ENCODE measurements at regions not wholly inside any gene's neighbourhood (a gene's known extent, or its start where the extent isn't known, plus 50 kb on each side); places are given as distances from the start of the nearest gene placed in this dataset.

- intact Hi-C loops (cut with micrococcal nuclease): no loop called here
- Mint-ChIP-seq H3K27ac (no peak overlapping the region), H3K9me3 (peaks cover 2% of the 10 kb centered on the region), H3K36me3 (ENCODE audit: low read depth) (no peaks in the 10 kb centered on the region), H3K4me1 (ENCODE audit: low read depth) (no peaks in the 10 kb centered on the region), H3K27me3 (peaks cover 1% of the 10 kb centered on the region), H3K4me3 (no peak overlapping the region)
- DNase-seq (no peak), ATAC-seq (no peak)
- ChIA-PET CTCF (no interaction called here), POLR2A (no interaction called here)
- no peak for TF ChIP-seq CTCF (IDR thresholded peaks at IDR 0.05)
Observed at GRCh38 chr4:138565576-138565975, 323.4 kb upstream of the SLC7A11 start.

- CTCF ChIA-PET: no interaction called here
- no peaks in the 10 kb centered on the region for H3K4me1 Mint-ChIP-seq (ENCODE audit: low read depth)
- peaks cover 2% of the 10 kb centered on the region for H3K9me3 Mint-ChIP-seq
- peaks cover 1% of the 10 kb centered on the region for H3K27me3 Mint-ChIP-seq
- no peaks in the 10 kb centered on the region for H3K36me3 Mint-ChIP-seq (ENCODE audit: low read depth)
- TF ChIP-seq CTCF (IDR thresholded peaks at IDR 0.05): no peak
- H3K4me3 Mint-ChIP-seq: no peak overlapping the region
- intact Hi-C loops (cut with micrococcal nuclease): no loop called here
- no peak for DNase-seq
- no peak for ATAC-seq
- POLR2A ChIA-PET: no interaction called here
- H3K27ac Mint-ChIP-seq: no peak overlapping the region
Observed at GRCh38 chr4:138562544-138562991, 320.4 kb upstream of the SLC7A11 start.

GRCh38 chr4:138561906-138562305 is 319.8 kb upstream of the SLC7A11 start:
- Mint-ChIP-seq H3K4me3 (no peak overlapping the region), H3K36me3 (ENCODE audit: low read depth) (no peaks in the 10 kb centered on the region), H3K9me3 (peaks cover 2% of the 10 kb centered on the region), H3K27me3 (peaks cover 1% of the 10 kb centered on the region), H3K27ac (no peak overlapping the region), H3K4me1 (ENCODE audit: low read depth) (no peaks in the 10 kb centered on the region)
- CTCF ChIA-PET: no interaction called here
- ATAC-seq (no peak), DNase-seq (no peak)
- intact Hi-C loops (cut with micrococcal nuclease): no loop called here
- POLR2A ChIA-PET: no interaction called here
- TF ChIP-seq CTCF (IDR thresholded peaks at IDR 0.05): no peak

GRCh38 chr4:138561276-138561880 is 319.2 kb upstream of the SLC7A11 start:
- intact Hi-C loops (cut with micrococcal nuclease): no loop called here
- Mint-ChIP-seq H3K4me3 (no peak overlapping the region), H3K4me1 (ENCODE audit: low read depth) (no peaks in the 10 kb centered on the region), H3K27me3 (peaks cover 1% of the 10 kb centered on the region), H3K36me3 (ENCODE audit: low read depth) (no peaks in the 10 kb centered on the region), H3K27ac (no peak overlapping the region), H3K9me3 (peaks cover 2% of the 10 kb centered on the region)
- DNase-seq: no peak
- ChIA-PET CTCF (no interaction called here), POLR2A (no interaction called here)
- no peak for TF ChIP-seq CTCF (IDR thresholded peaks at IDR 0.05)
- ATAC-seq: no peak

GRCh38 chr4:138560448-138560847 is 318.3 kb upstream of the SLC7A11 start:
- POLR2A ChIA-PET: no interaction called here

More at GRCh38 chr4:138560448-138560847, 318.3 kb upstream of the SLC7A11 start:
- no peaks in the 10 kb centered on the region for H3K4me1 Mint-ChIP-seq (ENCODE audit: low read depth)
- intact Hi-C loops (cut with micrococcal nuclease): no loop called here
- H3K27me3 Mint-ChIP-seq: peaks cover 1% of the 10 kb centered on the region
- H3K4me3 Mint-ChIP-seq: no peak overlapping the region
- DNase-seq (no peak), ATAC-seq (no peak)
- no peak overlapping the region for H3K27ac Mint-ChIP-seq
- TF ChIP-seq CTCF (IDR thresholded peaks at IDR 0.05): no peak
- CTCF ChIA-PET: no interaction called here
- no peaks in the 10 kb centered on the region for H3K36me3 Mint-ChIP-seq (ENCODE audit: low read depth)
- peaks cover 2% of the 10 kb centered on the region for H3K9me3 Mint-ChIP-seq
